Kidney epithelial cell (primary cell): ENCODE measurements at regions not wholly inside any gene's neighbourhood (a gene's known extent, or its start where the extent isn't known, plus 50 kb on each side); places are given as distances from the start of the nearest gene placed in this dataset.

ENCODE experiments used
- DNase-seq: peaks from one replicate; pipeline ENCODE4 v3.0.0-alpha.2; 2010; ENCODE audit warnings: low read depth
- H3K27me3 ChIP-seq: 2 replicates; pipeline ENCODE4 v1.6.0; 2011; ENCODE audit warnings: low read length; ENCODE audit not compliant: control insufficient read depth, insufficient read depth
- H3K36me3 ChIP-seq: 2 replicates; pipeline ENCODE4 v1.5.1; 2011; ENCODE audit warnings: low read length; ENCODE audit not compliant: control insufficient read depth, insufficient read depth
- H3K4me3 ChIP-seq: 2 replicates; pipeline ENCODE4 v1.5.1; 2011; ENCODE audit warnings: low read depth, mild to moderate bottlenecking, control low read depth, low read length
- TF ChIP-seq, protein P1 (sequence below): IDR thresholded peaks from 2 replicates; pipeline ENCODE4 v1.5.1; 2011; ENCODE audit warnings: mild to moderate bottlenecking, moderate library complexity, low read length, control low read depth, inconsistent platforms; ENCODE audit not compliant: insufficient read depth, poor library complexity, severe bottlenecking

GRCh38 chr12:4108803-4109345 lies 164.7 kb upstream of the CCND2 start:
- Histone ChIP-seq H3K4me3 (no peak overlapping the region), H3K27me3 (no peaks in the 10 kb centered on the region), H3K36me3 (no peaks in the 10 kb centered on the region)
- TF ChIP-seq, protein P1, sequence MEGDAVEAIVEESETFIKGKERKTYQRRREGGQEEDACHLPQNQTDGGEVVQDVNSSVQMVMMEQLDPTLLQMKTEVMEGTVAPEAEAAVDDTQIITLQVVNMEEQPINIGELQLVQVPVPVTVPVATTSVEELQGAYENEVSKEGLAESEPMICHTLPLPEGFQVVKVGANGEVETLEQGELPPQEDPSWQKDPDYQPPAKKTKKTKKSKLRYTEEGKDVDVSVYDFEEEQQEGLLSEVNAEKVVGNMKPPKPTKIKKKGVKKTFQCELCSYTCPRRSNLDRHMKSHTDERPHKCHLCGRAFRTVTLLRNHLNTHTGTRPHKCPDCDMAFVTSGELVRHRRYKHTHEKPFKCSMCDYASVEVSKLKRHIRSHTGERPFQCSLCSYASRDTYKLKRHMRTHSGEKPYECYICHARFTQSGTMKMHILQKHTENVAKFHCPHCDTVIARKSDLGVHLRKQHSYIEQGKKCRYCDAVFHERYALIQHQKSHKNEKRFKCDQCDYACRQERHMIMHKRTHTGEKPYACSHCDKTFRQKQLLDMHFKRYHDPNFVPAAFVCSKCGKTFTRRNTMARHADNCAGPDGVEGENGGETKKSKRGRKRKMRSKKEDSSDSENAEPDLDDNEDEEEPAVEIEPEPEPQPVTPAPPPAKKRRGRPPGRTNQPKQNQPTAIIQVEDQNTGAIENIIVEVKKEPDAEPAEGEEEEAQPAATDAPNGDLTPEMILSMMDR, result no peak
- no peak for DNase-seq

DNA sequence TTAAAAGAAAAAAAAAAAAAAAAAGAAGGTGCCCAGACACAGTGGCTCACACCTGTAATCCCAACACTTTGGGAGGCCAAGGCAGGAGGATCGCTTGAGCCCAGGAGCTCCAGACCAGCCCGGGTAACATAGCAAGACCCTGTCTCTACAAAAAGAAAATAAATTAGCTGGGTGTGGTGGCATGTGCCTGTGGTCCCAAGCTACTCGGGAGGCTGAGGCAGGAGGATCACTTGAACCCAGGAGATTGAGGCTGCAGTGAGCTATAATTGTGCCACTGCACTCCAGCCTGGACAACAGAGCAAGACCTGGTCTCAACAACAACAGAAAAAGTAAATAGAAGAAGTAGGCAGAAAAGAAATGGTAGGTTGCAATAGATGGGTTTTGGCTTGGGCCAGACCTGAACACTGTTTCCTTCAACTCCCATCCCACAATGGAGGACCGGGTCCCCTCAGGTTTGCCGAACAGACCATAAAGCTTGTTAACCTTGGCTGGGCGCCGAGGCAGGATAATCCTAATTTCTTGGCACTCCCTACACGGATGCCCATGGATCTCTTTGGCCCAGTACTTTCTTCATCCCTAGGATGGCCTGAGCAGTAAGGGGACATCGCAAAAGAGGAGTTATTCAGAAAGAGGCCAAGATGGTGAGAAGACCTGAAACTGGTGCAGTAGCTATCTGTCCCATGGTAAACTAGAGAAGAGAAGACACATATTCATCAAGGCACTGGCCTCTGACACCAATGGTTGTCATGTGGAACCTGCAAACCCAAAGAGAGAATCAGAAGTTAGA lies 165.5 kb upstream of the CCND2 start:
- no peak overlapping the region for H3K4me3 ChIP-seq
- H3K27me3 ChIP-seq, result no peaks in the 10 kb centered on the region
- TF ChIP-seq, protein P1, result no peak
- H3K36me3 ChIP-seq, result no peaks in the 10 kb centered on the region
- no peak for DNase-seq

DNA sequence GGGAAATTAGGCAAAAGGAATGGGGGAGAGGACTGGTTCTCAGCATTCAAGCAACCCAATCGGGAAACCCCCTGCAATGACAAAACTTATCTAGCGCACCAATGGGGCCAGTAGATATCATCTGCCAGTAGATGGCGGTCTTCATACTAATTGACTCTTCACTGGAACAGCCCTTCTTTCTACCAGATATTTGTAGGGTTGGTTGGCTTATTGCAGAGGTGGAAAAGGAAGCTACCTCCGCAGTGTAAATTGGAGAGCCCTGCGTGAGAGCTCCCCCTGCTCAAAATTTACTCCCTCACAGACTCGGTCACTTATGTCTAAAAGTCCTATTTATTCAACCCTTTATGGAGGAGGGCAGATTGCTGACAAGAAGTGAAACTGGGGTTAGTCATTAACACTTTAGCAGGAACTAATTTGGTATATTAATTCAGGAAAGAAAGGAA lies 166.1 kb upstream of the CCND2 start:
- Histone ChIP-seq H3K4me3 (no peak overlapping the region), H3K27me3 (no peaks in the 10 kb centered on the region), H3K36me3 (no peaks in the 10 kb centered on the region)
- no peak for DNase-seq
- TF ChIP-seq, protein P1, result peak; percentile 50

GRCh38 chr12:4106621-4107020 lies 166.9 kb upstream of the CCND2 start:
- Histone ChIP-seq H3K27me3 (no peaks in the 10 kb centered on the region), H3K4me3 (no peak overlapping the region), H3K36me3 (no peaks in the 10 kb centered on the region)
- no peak for DNase-seq
- TF ChIP-seq, protein P1, result no peak

DNA sequence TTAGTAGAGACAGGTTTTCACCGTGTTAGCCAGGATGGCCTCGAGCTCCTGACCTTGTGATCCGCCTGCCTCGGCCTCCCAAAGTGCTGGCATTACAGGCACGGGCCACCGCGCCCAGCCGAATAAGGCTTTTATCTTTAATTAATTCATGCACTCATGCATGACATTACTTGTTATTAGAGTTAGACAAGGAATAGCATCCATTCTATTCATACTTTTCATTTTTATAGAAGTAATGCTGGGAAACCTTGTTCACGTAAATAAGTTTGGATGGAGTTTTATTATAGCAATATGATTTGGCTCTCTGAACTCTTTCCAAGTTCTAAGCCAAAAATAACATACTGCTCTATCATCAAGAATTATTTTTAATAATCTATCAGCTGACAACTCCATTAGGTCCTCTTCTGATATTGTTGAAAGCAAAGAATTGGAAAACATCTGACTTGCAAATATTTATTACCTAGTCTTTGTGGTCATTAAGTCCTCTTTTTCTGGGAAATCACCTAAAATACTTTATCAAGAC lies 168.8 kb upstream of the CCND2 start:
- no peaks in the 10 kb centered on the region for H3K36me3 ChIP-seq
- DNase-seq, result no peak
- H3K27me3 ChIP-seq, result no peaks in the 10 kb centered on the region
- TF ChIP-seq, protein P1, result no peak
- no peak overlapping the region for H3K4me3 ChIP-seq

GRCh38 chr12:4099276-4099675 lies 174.3 kb upstream of the CCND2 start:
- H3K4me3 ChIP-seq, result no peak overlapping the region
- DNase-seq, result no peak

More at GRCh38 chr12:4099276-4099675, 174.3 kb upstream of the CCND2 start:
- Histone ChIP-seq H3K27me3 (no peaks in the 10 kb centered on the region), H3K36me3 (no peaks in the 10 kb centered on the region)
- TF ChIP-seq, protein P1, result no peak
